Colonic mucosa (tissue), 4 donors: ENCODE measurements at regions not wholly inside any gene's neighbourhood (a gene's known extent, or its start where the extent isn't known, plus 50 kb on each side); places are given as distances from the start of the nearest gene placed in this dataset.

ENCODE experiments used
- DNase-seq: peaks from one replicate; pipeline ENCODE4 v3.0.0-alpha.2; 2020
- H3K27ac ChIP-seq: fragments of 200-600 bp; one replicate; pipeline ENCODE4 v1.8.0; 2021
- H3K27me3 ChIP-seq: fragments of 200-600 bp; one replicate; pipeline ENCODE4 v1.8.0; 2021
- H3K36me3 ChIP-seq: fragments of 200-600 bp; one replicate; pipeline ENCODE4 v1.8.0; 2021
- H3K4me1 ChIP-seq: fragments of 200-600 bp; one replicate; pipeline ENCODE4 v1.8.0; 2021; ENCODE audit warnings: mild to moderate bottlenecking
- H3K4me3 ChIP-seq: fragments of 200-600 bp; one replicate; pipeline ENCODE4 v1.8.0; 2021
- H3K9ac ChIP-seq, 2 donors: one replicate each; pipeline ENCODE4 v1.7.0; 2013; ENCODE audit warnings: control low read depth in 2 of 2, low read depth in 2 of 2, low read length in 2 of 2
- H3K9me3 ChIP-seq: fragments of 200-600 bp; one replicate; pipeline ENCODE4 v1.8.0; 2021
- intact Hi-C: fragments of 100-400 bp; cut with DNase I; formaldehyde crosslinking; loops from one replicate; pipeline ENCODE4 v1.14.1; 2022
- TF ChIP-seq, protein P1 (sequence below): fragments of 200-600 bp; IDR thresholded peaks from one replicate; pipeline ENCODE4 v1.8.0; 2022; ENCODE audit warnings: antibody characterized with exemption, mild to moderate bottlenecking
- donor health status: healthy.
- donor health status: DM: no; HTN: no; CAD: no.
- donor health status: DM: no; HTN: no; CAD: no.

DNA sequence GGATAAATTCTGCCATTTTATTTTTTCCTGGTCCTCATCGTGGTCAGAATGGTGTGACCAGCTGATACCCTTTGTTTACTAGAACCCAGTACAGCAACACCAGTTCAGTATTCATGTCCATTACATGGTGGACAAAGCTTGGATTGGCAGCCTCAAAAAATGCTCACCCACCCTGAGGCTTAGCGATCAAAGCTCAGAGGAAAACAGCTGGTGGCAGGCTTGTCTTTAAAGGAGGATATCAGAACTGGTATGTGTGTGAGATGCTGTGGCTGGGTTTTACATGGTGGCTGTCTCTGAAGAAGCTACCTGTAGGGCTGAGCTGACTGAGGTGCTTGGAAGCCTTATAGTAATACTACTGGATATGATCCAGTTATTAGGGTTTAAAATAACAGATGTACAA lies 471.1 kb upstream of the MEX3C start:
- Histone ChIP-seq H3K4me3 (no peak overlapping the region), H3K27ac (no peak overlapping the region), H3K4me1 (no peaks in the 10 kb centered on the region), H3K27me3 (no peaks in the 10 kb centered on the region), H3K9me3 (no peaks in the 10 kb centered on the region), H3K9ac (no peak overlapping the region), H3K36me3 (no peaks in the 10 kb centered on the region)
- no peak for DNase-seq
- intact Hi-C loops = loop anchor here (10.0 kb wide), 1 partner anchor 554 kb away; no protein-coding TSS in a partner anchor
- TF ChIP-seq, protein P1, sequence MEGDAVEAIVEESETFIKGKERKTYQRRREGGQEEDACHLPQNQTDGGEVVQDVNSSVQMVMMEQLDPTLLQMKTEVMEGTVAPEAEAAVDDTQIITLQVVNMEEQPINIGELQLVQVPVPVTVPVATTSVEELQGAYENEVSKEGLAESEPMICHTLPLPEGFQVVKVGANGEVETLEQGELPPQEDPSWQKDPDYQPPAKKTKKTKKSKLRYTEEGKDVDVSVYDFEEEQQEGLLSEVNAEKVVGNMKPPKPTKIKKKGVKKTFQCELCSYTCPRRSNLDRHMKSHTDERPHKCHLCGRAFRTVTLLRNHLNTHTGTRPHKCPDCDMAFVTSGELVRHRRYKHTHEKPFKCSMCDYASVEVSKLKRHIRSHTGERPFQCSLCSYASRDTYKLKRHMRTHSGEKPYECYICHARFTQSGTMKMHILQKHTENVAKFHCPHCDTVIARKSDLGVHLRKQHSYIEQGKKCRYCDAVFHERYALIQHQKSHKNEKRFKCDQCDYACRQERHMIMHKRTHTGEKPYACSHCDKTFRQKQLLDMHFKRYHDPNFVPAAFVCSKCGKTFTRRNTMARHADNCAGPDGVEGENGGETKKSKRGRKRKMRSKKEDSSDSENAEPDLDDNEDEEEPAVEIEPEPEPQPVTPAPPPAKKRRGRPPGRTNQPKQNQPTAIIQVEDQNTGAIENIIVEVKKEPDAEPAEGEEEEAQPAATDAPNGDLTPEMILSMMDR = no peak

DNA sequence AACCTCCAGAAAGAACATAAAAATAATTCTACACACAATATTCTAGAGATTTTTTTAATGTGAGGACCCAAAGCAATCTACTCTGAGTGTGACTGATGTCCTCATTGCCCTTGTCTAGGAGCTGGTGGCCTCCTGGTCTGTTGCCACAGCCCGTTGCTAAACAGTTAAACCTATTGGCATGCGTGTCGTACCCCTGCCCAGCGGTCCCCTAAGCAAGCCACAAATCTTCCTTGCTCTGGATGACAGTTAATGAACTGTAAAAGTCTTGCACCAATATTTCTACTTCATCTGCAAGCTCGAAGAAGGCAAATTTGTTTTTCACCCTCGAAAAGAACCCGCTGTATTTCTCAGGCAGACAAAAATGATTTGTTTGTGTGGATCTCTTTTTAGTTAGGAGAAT lies 489.1 kb upstream of the MEX3C start:
- Histone ChIP-seq H3K9ac (no peak overlapping the region), H3K27me3 (no peaks in the 10 kb centered on the region), H3K4me1 (no peaks in the 10 kb centered on the region), H3K36me3 (no peaks in the 10 kb centered on the region), H3K27ac (no peak overlapping the region), H3K4me3 (no peak overlapping the region), H3K9me3 (no peaks in the 10 kb centered on the region)
- intact Hi-C loops = no loop called here
- TF ChIP-seq, protein P1 = no peak
- no peak for DNase-seq

DNA sequence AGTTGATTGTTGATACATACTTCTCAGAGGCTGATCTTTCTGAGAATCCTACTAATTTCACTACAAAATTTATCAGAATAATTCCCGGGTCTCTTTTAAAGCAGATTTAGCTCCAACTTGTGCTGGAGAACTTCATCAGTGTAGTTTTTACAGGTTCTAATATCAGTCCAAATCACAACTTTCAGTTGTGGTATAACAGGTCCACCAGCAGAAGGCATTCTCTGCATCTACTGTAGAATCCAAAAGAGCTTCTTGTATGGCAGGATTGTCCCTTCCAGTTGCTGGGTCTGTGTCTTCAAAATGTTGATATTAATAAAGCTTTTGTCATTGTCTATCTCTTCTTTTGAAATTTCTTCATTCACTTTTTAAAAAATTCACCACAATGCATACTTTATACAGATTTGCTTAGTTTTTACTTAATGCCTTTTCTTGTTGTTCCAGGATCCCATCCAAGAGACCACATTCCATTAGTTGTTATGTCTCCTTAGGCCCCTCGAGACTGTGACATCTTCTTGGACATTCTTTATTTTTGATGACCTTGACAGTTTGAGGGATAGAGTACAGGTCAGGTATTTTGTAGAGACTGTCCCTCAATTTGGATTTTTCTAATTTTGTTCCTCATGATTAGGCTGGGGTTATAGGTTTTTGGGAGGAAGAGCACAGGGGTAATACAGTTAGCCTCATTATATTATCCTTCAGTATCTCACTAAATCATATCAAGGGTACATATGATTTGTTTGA lies 490.5 kb upstream of the MEX3C start:
- no peaks in the 10 kb centered on the region for H3K9me3 ChIP-seq
- no peaks in the 10 kb centered on the region for H3K36me3 ChIP-seq
- H3K4me1 ChIP-seq = no peaks in the 10 kb centered on the region
- intact Hi-C loops = no loop called here
- H3K9ac ChIP-seq = no peak overlapping the region
- no peak overlapping the region for H3K4me3 ChIP-seq
- H3K27me3 ChIP-seq = no peaks in the 10 kb centered on the region
- TF ChIP-seq, protein P1 = no peak
- H3K27ac ChIP-seq = no peak overlapping the region
- DNase-seq = no peak

DNA sequence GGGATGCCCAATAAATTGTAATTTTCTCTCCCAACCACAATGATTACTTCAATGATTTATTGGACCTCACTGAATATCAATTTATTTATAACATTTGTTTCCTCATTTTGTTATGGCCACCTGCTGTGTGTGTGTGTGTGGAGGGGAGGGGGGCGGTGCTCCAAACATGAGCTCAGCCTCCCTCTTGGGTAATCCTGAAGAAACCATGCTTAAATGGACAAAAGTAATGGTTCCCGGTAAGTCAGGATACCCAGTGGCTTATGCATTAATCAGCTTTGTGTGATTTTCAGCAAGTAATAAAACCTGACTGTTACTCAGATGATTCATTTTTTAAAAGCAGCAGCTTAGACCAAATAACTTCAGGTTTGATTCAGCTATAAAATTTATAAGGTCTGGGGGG lies 495.1 kb upstream of the MEX3C start:
- TF ChIP-seq, protein P1 = no peak
- H3K4me1 ChIP-seq = no peaks in the 10 kb centered on the region

DNA sequence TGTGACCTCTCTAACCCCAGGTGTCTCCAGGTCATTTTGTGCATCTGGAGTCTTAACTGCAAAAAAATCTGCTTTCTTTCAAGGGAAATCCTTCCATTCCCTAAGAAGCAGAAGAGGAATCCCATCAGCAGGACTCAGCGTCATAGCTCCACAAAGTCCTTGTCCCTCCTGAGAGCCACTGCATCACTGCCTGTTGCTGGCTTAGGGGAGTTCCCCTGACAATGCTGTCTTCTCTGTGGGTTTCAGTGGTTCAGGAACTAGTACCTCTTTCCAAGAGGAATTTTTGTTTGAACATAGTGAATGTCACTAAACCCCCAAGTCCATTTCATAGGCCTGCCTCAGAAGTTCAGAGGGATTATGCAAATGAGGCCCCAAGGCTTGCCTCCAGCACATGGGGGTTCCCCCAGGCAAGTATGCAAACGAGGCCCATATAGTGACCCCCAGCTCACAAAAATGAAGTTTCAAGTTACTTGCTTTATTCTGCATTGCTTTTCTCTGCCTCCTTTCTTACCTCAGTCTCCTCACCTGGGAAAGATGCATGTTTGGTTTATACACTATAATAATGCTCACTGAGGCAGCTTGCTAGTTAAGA lies 513.9 kb upstream of the MEX3C start:
- no peaks in the 10 kb centered on the region for H3K4me1 ChIP-seq
- H3K27ac ChIP-seq = no peak overlapping the region
- H3K27me3 ChIP-seq = no peaks in the 10 kb centered on the region
- TF ChIP-seq, protein P1 = no peak
- intact Hi-C loops = no loop called here
- DNase-seq = no peak
- no peaks in the 10 kb centered on the region for H3K9me3 ChIP-seq
- no peaks in the 10 kb centered on the region for H3K36me3 ChIP-seq
- H3K9ac ChIP-seq = no peak overlapping the region
- H3K4me3 ChIP-seq = no peak overlapping the region

More for the DNA sequence above, 495.1 kb upstream of the MEX3C start:
- H3K9me3 ChIP-seq = no peaks in the 10 kb centered on the region
- H3K36me3 ChIP-seq = no peaks in the 10 kb centered on the region
- H3K27me3 ChIP-seq = no peaks in the 10 kb centered on the region
- H3K27ac ChIP-seq = no peak overlapping the region
- no peak overlapping the region for H3K9ac ChIP-seq
- no peak for DNase-seq
- intact Hi-C loops = no loop called here
- H3K4me3 ChIP-seq = no peak overlapping the region
